OCI-LY7 (cell line): ENCODE measurements at regions not wholly inside any gene's neighbourhood (a gene's known extent, or its start where the extent isn't known, plus 50 kb on each side); places are given as distances from the start of the nearest gene placed in this dataset.

ENCODE experiments used
- EZH2phosphoT487 ChIP-seq: fragments of 200-600 bp; sonication (generic); IDR thresholded peaks from 2 replicates; pipeline ENCODE4 v1.6.1; 2018; ENCODE audit warnings: low read depth, borderline replicate concordance, mild to moderate bottlenecking, mixed run types, antibody characterized with exemption, low read length, moderate library complexity, mixed read lengths
- TF ChIP-seq, protein P1 (sequence below): fragments of 200-600 bp; sonication (generic); conservative IDR thresholded peaks from 2 replicates; pipeline ENCODE4 v1.5.1; 2014; ENCODE audit warnings: mild to moderate bottlenecking, antibody characterized with exemption, low read length, moderate library complexity, mixed read lengths

DNA sequence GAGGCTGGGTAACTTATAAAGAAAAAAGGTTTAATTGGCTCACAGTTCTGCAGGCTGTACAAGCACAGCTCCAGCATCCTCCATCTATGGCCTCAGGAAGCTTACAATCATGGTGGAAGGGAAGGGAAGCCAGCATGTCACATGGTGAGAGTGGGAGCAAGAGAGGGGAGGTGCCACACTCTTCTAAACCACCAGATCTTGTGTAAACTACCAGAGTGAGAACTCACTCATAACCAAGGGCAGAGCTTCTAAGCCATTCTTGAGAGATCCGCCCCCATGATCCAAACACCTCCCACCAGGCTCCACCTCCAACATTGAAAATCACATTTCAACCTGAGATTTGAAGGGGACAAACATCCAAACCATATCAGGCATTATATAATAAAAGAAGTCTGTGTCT is 121.6 kb upstream of the CDC42EP3 start:
- TF ChIP-seq, protein P1, sequence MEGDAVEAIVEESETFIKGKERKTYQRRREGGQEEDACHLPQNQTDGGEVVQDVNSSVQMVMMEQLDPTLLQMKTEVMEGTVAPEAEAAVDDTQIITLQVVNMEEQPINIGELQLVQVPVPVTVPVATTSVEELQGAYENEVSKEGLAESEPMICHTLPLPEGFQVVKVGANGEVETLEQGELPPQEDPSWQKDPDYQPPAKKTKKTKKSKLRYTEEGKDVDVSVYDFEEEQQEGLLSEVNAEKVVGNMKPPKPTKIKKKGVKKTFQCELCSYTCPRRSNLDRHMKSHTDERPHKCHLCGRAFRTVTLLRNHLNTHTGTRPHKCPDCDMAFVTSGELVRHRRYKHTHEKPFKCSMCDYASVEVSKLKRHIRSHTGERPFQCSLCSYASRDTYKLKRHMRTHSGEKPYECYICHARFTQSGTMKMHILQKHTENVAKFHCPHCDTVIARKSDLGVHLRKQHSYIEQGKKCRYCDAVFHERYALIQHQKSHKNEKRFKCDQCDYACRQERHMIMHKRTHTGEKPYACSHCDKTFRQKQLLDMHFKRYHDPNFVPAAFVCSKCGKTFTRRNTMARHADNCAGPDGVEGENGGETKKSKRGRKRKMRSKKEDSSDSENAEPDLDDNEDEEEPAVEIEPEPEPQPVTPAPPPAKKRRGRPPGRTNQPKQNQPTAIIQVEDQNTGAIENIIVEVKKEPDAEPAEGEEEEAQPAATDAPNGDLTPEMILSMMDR = no peak
- no peak for TF ChIP-seq EZH2phosphoT487
